ENCODE measurements at regions not wholly inside any gene's neighbourhood (a gene's known extent, or its start where the extent isn't known, plus 50 kb on each side); places are given as distances from the start of the nearest gene placed in this dataset.
"Not testable (repeated sequence)": the region's sequence is repeated elsewhere in the genome, so short reads cannot be mapped to it uniquely, and the experiment has no call there.

- in situ Hi-C loops (cut with MboI; ENCODE audit: low pct_unique_long_range_greater_than_20kb, low sequenced_read_pairs), result no loop called here
- DNase-seq, result no peak
Measured at GRCh38 chr12:124207049-124207448, 87.8 kb upstream of the RFLNA start.

DNA sequence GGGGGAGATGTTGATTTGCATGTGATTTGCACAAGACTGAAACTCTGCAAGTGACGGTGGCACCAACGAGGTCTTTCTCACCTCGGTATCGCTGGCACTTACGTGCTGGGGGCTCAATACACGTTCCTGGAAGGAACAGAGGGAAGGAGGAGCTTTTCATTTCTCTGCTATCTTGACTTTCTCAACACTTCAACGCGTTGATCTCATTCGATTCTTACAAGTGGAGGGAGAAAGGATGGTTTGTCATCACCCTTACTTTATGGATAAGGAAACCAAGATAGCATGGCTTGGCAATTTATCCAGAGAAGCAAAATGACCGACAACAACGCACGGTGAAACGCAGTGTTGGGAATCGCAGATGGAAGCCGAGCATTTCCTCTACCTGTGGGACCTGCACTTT, 87.3 kb upstream of the RFLNA start:
- in situ Hi-C loops (cut with MboI; ENCODE audit: low pct_unique_long_range_greater_than_20kb, low sequenced_read_pairs), result no loop called here
- no peak for DNase-seq

DNA sequence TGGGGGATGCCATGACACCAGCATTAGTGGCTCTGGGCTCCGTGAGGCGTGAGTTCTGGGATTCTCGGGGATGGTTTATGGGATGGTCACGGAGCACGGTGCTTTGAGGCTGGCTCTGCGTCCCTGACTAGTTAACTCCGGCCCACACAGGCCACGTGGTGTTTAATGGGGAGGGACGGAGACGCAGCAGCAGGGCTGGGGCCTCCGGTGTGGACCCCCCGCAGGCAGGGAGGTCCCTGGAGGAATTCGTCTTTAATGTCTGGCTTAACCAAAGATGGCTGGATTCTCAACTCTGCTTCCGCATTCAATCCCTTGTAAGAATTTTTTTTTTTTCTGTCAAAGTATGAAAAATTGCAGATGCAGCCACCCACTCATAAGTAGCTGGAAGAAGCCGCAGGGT, 86.4 kb upstream of the RFLNA start:
- in situ Hi-C loops (cut with MboI; ENCODE audit: low pct_unique_long_range_greater_than_20kb, low sequenced_read_pairs), result no loop called here
- no peak for DNase-seq

- no peak for DNase-seq
- in situ Hi-C loops (cut with MboI; ENCODE audit: low pct_unique_long_range_greater_than_20kb, low sequenced_read_pairs), result no loop called here
Measured at GRCh38 chr12:124210991-124211577, 83.8 kb upstream of the RFLNA start.

GRCh38 chr12:124211753-124212152, 83.1 kb upstream of the RFLNA start:
- in situ Hi-C loops (cut with MboI; ENCODE audit: low pct_unique_long_range_greater_than_20kb, low sequenced_read_pairs), result no loop called here
- no peak for DNase-seq

- in situ Hi-C loops (cut with MboI; ENCODE audit: low pct_unique_long_range_greater_than_20kb, low sequenced_read_pairs), result no loop called here
- no peak for DNase-seq
Measured at GRCh38 chr12:124213666-124214347, 81.1 kb upstream of the RFLNA start.

- no peak for DNase-seq
- in situ Hi-C loops (cut with MboI; ENCODE audit: low pct_unique_long_range_greater_than_20kb, low sequenced_read_pairs), result no loop called here
Measured at GRCh38 chr12:124214574-124214973, 80.3 kb upstream of the RFLNA start.

GRCh38 chr12:124216966-124217365, 77.9 kb upstream of the RFLNA start:
- in situ Hi-C loops (cut with MboI; ENCODE audit: low pct_unique_long_range_greater_than_20kb, low sequenced_read_pairs), result no loop called here

DNA sequence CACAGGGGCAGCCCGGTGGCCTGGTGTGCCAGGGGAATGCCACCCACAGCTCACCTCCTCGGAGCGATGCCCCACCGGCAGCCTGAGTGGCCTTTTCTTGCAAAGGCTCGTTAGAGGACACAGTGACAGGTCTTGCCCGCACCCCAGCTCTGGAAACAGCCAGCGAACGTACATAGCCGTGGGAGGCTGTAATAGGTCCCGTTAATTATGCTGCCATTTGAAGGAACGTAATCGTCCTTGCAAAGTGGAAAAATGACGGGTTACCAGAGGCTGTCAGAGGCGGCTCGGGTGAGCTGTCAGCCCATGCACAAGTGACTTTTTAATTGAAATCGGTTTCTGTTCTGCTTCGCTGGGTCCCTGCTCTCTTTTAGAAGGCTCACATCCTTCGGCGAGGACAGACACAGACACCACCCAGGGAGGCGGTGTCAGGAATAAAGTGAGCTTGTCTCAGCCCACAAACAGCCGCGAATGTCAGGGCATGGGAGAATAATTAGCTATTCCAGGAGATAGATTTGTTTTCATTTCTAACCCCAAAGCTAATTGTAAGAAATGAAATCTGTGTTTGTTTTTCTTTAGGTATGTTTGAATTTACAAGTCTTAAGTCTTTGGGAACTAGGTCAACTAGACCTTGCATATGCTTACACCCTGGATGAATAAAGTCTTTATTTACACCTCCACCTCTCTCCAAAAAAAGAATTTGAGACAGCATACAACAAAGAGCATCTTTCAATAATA, 77.2 kb upstream of the RFLNA start:
- in situ Hi-C loops (cut with MboI; ENCODE audit: low pct_unique_long_range_greater_than_20kb, low sequenced_read_pairs), result no loop called here
- DNase-seq, result no peak

More at GRCh38 chr12:124216966-124217365, 77.9 kb upstream of the RFLNA start:
- DNase-seq, result no peak

DNA sequence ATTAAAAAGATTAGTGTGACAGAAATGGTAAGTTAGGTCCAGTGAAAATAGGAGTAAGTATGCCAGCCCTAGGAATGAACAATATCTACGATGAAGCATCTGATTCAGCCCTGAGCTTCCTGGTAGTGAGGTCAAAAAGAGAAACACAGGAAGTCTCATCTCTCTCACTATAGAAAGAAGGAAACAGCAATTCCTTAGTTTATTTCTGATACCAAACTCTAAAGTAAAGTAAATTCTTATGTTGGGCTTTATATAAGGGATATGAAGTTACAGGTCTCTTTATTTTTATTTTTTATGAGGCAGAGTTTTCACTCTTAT, 76.7 kb upstream of the RFLNA start:
- DNase-seq, result no peak
- in situ Hi-C loops (cut with MboI; ENCODE audit: low pct_unique_long_range_greater_than_20kb, low sequenced_read_pairs), result no loop called here

DNA sequence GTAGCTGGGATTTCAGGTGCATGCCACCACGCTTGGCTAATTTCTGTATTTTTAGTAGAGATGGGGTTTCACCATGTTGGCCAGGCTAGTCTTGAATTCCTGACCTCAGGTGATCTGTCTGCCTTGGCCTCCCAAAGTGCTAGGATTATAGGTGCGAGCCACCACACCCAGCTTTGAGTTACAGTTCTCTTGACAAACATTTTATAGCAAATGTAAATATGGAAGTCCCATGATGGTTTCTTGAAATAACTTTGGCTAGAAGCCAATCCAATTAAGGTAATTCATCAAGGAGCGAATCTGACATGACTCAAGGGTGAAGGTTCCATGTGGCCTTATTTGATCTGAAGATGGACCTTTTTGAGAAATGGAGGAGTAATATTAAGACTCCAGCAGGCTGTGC, 76.2 kb upstream of the RFLNA start:
- DNase-seq; in situ Hi-C loops (cut with MboI; ENCODE audit: low pct_unique_long_range_greater_than_20kb, low sequenced_read_pairs): not testable (repeated sequence)

- in situ Hi-C loops (cut with MboI; ENCODE audit: low pct_unique_long_range_greater_than_20kb, low sequenced_read_pairs), result no loop called here
Measured at GRCh38 chr12:124222368-124223245, 72.3 kb upstream of the RFLNA start.

DNA sequence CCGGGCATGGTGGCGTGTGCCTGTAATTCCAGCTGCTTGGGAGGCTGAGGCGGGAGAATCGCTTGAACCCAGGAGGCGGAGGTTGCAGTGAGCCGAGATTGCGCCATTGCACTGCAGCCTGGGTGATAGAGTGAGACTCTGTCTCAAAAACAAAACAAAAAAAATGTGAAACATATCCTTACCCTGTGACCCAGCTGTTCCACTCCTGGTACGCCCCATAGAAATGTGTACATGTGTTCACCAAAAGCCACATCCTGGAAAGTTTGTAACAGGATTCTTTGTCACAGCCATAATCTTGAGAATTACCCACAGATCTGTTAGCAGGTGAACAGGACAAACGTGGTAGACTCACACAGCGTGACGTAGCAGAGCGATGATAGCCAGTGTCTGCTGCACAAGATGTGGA, 71.2 kb upstream of the RFLNA start:
- DNase-seq; in situ Hi-C loops (cut with MboI; ENCODE audit: low pct_unique_long_range_greater_than_20kb, low sequenced_read_pairs): not testable (repeated sequence)

More at GRCh38 chr12:124222368-124223245, 72.3 kb upstream of the RFLNA start:
- DNase-seq, result no peak

DNA sequence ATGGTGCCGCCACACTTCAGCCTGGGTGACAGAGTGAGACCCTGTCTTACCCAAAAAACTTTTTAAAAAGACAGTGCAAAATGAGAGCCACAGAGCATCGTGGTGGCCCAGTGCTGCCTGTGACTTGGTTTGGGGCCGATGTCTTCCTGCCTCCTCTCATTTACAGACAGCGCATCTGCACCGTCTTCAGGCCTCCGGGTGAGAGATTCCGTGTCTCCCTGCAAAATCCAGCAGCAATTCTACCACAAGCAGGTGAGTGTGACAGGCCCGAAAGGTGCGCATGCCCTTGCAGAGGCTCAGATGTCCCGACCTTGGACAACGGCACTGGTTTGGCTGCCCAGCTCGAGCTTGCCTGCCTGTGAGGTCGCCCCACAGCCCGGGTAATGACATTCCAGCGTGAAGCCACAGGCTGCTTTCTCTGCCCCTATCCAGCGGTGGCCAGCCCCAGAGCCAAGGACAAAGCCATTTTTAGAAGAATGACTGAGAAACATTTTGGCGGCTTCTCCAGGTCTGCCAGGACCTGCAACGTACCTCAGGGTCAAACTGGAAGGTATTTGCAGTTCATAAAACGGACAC, 70.3 kb upstream of the RFLNA start:
- no peak for DNase-seq
- in situ Hi-C loops (cut with MboI; ENCODE audit: low pct_unique_long_range_greater_than_20kb, low sequenced_read_pairs), result no loop called here

DNA sequence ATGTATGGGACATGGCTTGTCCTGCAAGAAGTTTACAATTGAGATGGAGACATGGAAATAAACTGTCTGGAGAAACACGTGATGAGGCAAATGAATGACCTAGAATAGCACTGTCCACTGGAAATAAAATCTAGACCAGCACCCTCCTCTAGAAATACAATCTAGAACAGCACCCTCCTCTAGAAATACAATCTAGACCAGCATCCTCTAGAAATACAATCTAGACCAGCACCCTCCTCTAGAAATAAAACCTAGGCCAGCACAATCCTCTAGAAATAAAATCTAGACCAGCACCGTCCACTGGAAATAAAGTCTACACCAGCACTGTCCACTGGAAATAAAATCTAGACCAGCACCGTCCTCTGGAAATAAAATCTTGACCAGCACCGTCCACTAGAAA, 69.2 kb upstream of the RFLNA start:
- in situ Hi-C loops (cut with MboI; ENCODE audit: low pct_unique_long_range_greater_than_20kb, low sequenced_read_pairs), result no loop called here
- DNase-seq, result no peak

GRCh38 chr12:124227951-124228711, 66.8 kb upstream of the RFLNA start:
- in situ Hi-C loops (cut with MboI; ENCODE audit: low pct_unique_long_range_greater_than_20kb, low sequenced_read_pairs), result no loop called here
- DNase-seq, result no peak

DNA sequence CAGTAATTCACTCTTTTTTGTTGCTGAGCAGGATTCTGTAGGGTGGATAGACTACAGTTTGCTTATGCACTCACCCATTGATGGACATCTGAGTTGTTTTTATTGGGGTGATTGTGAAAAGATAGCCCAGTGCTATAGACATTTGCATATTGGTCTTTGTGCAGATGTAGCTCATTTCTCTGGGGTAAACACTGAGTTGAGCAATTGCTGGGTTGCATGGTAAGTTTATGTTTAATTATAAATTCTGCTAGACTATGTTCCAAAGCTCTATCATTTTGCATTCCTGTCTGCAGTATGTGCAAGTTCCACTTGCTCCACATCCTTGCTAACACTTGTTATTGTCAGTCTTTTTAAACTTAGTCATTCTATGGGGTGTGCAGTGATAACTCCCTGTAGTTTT, 65.4 kb upstream of the RFLNA start:
- in situ Hi-C loops (cut with MboI; ENCODE audit: low pct_unique_long_range_greater_than_20kb, low sequenced_read_pairs), result no loop called here
- no peak for DNase-seq

- in situ Hi-C loops (cut with MboI; ENCODE audit: low pct_unique_long_range_greater_than_20kb, low sequenced_read_pairs), result no loop called here
Measured at GRCh38 chr12:124230117-124230757, 64.7 kb upstream of the RFLNA start.

More at GRCh38 chr12:124230117-124230757, 64.7 kb upstream of the RFLNA start:
- no peak for DNase-seq
